ENCODE measurements at regions not wholly inside any gene's neighbourhood (a gene's known extent, or its start where the extent isn't known, plus 50 kb on each side); places are given as distances from the start of the nearest gene placed in this dataset.

- no peak overlapping the region for H3K27ac ChIP-seq (ENCODE audit: extremely low read depth, low read depth, low read length)
- H3K36me3 ChIP-seq (ENCODE audit: control insufficient read depth in 2 of 2, insufficient read depth in 1 of 2, low read length in 2 of 2): no peaks in the 10 kb centered on the region
- no peaks in the 10 kb centered on the region for H3K9me3 ChIP-seq (ENCODE audit: control insufficient read depth, insufficient read depth, low read depth, low read length)
- no peaks in the 10 kb centered on the region for H3K4me1 ChIP-seq (ENCODE audit: control insufficient read depth, insufficient read depth, low read length)
- TF ChIP-seq ZNF747 (tag by site-specific recombination; IDR thresholded peaks at IDR 0.05) (no peak), BCL11A (tag by site-specific recombination; IDR thresholded peaks at IDR 0.05; ENCODE audit: low read depth) (no peak), ZSCAN23 (tag by site-specific recombination; IDR thresholded peaks at IDR 0.05) (no peak), TRIM28 (IDR thresholded peaks at IDR 0.05; ENCODE audit: borderline replicate concordance, low read length) (no peak), ZBTB11 (tag by site-specific recombination; conservative IDR thresholded peaks at IDR 0.05; ENCODE audit: low read depth) (no peak), REST (tag by site-specific recombination; IDR thresholded peaks at IDR 0.05) (no peak), PRDM6 (tag by site-specific recombination; IDR thresholded peaks at IDR 0.05) (no peak), KLF16 (tag by site-specific recombination; IDR thresholded peaks at IDR 0.05) (no peak), ZNF48 (tag by site-specific recombination; IDR thresholded peaks at IDR 0.05) (no peak), ZNF768 (tag by site-specific recombination; IDR thresholded peaks at IDR 0.05) (no peak), ZNF292 (tag by site-specific recombination; IDR thresholded peaks at IDR 0.05; ENCODE audit: borderline replicate concordance, low read depth) (no peak), ZNF596 (tag by site-specific recombination; IDR thresholded peaks at IDR 0.05) (no peak), SALL2 (tag by site-specific recombination; IDR thresholded peaks at IDR 0.05; ENCODE audit: borderline replicate concordance) (no peak), ZFP41 (tag by site-specific recombination; IDR thresholded peaks at IDR 0.05; ENCODE audit: borderline replicate concordance) (no peak), ZBTB48 (tag by site-specific recombination; IDR thresholded peaks at IDR 0.05) (no peak)
- CTCF ChIA-PET: no interaction called here
- POLR2A ChIA-PET: no interaction called here
- H3K4me3 ChIP-seq (ENCODE audit: low read depth, low read length): no peak overlapping the region
Observed at GRCh38 chr2:168354499-168354898, 101.6 kb upstream of the CERS6 start.

- TF ChIP-seq ZNF639 (tag by site-specific recombination; IDR thresholded peaks at IDR 0.05) (no peak), HOXA7 (CRISPR knock-in tag; IDR thresholded peaks at IDR 0.05; ENCODE audit: borderline replicate concordance) (no peak), EGR2 (tag by site-specific recombination; IDR thresholded peaks at IDR 0.05; ENCODE audit: low read depth) (no peak)
- Histone ChIP-seq H3K4me3 (ENCODE audit: low read depth, low read length) (no peak overlapping the region), H3K36me3 (ENCODE audit: control insufficient read depth in 2 of 2, insufficient read depth in 1 of 2, low read length in 2 of 2) (no peaks in the 10 kb centered on the region), H3K4me1 (ENCODE audit: control insufficient read depth, insufficient read depth, low read length) (no peaks in the 10 kb centered on the region), H3K9me3 (ENCODE audit: control insufficient read depth, insufficient read depth, low read depth, low read length) (no peaks in the 10 kb centered on the region), H3K27ac (ENCODE audit: extremely low read depth, low read depth, low read length) (no peak overlapping the region)
- POLR2A ChIA-PET: no interaction called here
- CTCF ChIA-PET: interaction anchor here (0.6 kb wide), 1 partner anchor 8 kb away, joined by 3 read pairs; no protein-coding TSS in a partner anchor
Observed at GRCh38 chr2:168355121-168355520, 101.0 kb upstream of the CERS6 start.

Data from HEK293 (cell line).